ENCODE measurements at regions not wholly inside any gene's neighbourhood (a gene's known extent, or its start where the extent isn't known, plus 50 kb on each side); places are given as distances from the start of the nearest gene placed in this dataset.

DNA sequence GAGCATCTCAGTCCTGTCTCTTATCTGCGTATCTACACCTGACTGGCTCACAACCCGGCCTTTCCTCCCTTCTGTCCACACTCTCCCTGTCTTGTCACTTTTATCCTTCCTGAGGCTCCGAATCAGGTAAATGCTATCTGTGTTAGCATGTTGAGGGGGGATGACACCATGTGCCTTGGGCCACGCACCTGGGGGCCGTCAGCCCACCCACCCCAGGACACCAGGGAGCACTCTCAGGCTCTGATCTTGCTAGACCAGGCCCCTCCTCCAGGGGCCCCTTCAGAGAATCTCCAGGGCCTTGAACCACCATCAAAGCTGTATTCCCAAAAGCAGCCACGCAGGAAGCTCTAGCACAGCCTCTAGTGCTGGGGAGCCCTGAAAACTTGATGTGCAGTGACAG is 278.7 kb upstream of the SHH start:
- DNase-seq = no peak

- no peak for DNase-seq
Observed at GRCh38 chr7:156089222-156089621, 277.0 kb upstream of the SHH start.

DNA sequence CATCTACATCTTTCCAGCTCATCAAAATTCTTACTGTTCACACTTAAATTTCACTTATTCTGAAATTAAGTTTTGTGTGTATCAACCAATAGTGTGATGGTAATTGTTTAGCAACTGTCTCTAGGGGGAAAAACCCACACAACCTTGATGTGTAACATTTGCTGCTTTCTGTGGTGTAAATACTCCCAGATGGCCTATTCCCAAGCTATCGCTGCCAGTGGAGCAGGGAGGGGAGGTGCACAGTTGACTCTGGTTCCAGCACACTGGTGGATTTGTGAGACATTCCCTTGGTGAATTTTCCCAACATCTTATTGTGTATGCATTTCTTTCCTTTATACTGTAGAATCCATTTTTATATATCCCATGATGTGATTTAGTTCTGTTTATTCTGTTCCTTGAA is 275.9 kb upstream of the SHH start:
- DNase-seq = no peak

DNA sequence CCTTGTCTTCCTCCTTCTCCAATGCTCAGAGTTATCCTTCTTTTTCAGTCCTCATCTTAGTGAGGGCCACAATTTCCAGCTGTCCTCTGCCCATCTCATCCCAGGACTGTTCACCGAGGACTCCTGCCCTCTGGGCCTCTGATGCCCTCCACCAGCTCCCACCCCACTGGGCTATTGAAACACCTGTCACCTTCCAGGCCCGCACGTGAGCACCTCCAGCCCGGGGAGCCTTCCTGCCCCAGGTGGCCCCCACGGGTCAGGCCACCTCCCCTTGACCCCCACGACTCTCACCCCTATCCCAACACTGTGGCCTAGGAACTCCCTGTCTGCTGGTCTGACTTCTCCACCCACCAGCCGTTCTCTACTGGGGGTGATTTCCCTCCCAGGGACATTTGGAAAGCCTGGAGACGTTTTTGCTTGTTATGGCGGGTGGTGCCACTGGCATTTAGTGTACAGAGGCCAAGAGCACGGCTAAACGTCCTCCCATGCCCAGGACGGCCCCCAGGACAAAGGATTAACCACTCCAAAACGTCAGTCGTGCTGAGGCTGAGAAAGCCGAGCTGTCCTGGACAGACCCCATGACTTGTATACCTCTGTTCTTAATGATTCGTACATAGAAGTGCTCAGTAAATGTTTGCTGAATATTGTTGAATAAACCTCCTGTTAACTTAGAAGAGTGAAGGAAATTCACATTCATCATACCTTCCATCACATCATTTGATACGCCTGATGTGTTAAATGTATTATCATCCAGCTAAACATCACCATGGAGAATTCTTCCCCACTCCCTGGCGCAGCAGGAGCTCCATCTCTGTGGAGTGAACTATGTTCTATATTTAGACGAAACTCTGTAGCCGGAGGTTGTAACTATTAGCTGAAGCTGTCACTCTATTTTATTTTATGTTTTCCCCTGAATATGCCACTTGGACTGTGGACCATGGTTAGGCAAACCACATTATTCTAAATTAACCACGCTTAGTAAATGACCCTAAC is 270.1 kb upstream of the SHH start:
- no peak for DNase-seq

- no peak for DNase-seq
Observed at GRCh38 chr7:156080596-156080995, 268.3 kb upstream of the SHH start.

GRCh38 chr7:156080046-156080445 is 267.8 kb upstream of the SHH start:
- no peak for DNase-seq

GRCh38 chr7:156079156-156079555 is 266.9 kb upstream of the SHH start:
- no peak for DNase-seq

DNA sequence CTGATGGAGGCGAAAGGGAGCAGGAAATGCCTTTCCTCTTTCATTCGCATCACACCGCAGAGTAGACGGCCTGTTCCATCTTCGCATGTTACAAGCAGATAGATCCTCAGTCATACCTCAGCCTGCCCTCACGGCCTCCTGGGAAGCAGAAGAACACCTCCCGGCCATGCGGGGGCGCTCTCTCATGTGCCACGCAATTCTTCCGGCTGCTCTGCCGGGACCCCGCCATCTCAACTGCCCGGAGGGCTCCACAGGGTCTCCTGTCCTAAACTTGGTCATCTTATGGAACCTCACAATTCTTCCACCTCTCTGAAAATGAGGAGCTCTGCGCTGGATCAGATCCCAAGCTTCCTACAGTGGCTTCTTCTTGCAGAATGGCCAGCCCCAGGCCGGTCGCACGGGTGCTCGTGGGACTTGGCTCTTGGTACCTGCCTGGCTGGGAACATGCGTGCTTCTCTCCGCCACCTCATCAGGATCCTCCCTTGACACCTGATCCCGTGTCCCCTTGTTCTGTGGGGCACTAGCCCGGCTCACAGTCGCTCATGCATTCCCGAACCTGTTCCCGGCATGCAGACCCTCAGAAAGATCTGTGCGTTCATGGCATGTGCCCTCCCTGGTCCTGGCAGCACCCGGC is 262.8 kb upstream of the SHH start:
- no peak for DNase-seq

GRCh38 chr7:156074084-156074483 is 261.8 kb upstream of the SHH start:
- DNase-seq = no peak

DNA sequence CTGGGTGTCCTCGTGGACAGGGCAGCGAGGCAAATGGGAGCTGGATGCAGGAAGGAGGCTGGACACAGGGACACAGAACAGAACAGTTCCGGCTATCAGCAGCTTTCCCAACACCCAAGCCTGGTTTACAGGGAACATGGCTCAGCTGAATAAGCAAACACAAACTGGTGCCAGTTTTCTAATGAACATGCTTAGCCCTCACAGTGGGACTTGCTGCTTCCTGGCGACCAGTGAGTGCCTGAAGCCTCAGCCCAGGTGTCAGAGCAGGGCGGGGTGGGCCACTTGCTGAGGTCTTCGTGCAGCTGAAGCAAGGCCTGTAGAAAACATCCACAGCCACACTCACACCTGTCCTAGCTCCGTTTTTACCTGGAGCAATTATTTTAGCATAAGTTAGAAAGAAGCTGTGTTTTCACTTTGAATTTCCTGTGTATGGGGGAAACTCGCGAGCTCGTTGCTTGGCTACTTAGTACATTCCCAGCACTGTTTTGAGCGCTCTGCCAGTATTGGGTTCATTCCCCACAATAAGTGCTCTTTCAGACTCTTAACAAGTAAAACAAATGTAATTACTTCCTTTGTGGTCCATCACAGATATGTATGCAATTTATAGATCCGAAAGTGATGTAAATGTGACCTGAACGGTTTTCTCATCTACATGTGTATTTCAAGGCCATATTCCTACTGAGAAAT is 261.2 kb upstream of the SHH start:
- no peak for DNase-seq

DNA sequence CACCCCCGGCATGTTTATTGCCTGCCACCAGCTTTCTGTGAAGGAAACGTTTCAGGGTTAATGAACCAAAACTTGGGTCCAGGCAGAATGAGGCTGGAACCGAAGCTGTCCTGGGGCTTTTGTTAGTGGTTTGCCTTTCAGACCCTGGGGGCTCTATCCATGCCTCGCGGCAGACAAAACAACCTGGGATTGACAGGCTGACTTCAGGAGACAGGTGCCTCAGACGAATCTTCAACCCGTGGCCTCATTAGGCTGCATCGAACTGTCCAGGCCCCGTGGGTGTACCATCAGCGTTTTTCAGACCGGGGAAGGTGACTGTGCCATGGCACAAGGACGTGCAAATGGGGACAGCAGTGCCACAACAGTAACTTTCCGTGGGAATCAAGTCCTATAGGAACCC is 259.3 kb upstream of the SHH start:
- no peak for DNase-seq

- DNase-seq = no peak
Observed at GRCh38 chr7:156069891-156070290, 257.6 kb upstream of the SHH start.

DNA sequence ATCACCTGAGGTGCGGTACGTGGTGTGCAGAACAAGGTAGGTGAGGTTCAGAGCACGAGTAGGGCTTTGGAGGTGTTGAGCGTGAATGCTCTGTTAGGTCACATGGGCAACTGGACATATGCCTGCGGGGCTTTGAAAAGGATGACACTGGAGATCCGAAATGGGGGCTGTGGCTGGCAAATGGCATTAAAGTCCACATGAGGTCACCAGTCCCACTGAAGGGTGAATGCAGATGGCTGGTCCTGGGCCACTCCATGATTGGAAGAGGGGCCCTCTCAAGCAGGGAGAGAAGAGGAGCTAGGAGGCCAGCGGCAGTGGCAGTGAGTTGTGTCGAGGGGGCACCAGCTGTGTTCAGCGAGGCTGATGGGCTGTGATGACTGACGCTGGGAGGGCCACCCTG is 254.9 kb upstream of the SHH start:
- DNase-seq = no peak

DNA sequence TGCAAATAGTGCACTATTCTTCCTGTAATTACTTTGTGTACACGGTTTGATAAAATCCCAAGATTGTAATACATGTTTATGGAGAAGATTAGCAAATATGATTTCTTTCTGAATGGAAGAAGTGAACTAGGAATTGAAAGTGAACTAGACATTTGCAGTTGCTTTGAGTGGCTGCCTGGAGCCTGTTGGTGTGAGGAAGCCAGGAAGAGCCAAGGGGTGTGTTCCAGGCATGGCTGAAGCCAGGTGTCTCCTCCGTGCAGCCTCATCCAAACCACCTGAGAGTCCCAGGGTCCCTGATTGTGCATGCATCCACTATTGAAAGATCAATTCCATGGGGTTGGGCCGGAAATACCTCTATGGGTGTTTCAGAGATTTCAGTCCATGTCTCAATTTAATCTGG is 253.1 kb upstream of the SHH start:
- DNase-seq = no peak

DNA sequence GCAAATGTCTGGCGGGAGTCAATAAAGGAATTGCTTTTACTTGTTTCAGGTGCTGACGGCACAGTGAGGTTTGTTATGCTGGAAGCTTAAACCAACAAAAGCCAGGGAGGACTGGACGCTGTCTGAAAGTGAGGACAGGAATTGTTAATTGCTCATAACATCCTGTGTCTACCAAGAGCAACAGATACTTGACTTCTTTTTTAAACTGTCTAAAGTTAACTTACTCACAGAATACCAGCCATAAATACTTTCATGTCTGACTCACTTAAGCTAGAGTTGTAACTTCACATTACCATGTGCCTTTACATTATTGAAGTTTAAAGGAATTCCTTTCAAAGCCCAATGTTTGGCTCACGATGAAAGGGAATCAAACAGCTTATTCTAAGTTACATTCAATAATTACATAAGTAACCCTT is 252.7 kb upstream of the SHH start:
- no peak for DNase-seq

GRCh38 chr7:156063241-156063810 is 251.1 kb upstream of the SHH start:
- no peak for DNase-seq

- DNase-seq = no peak
Observed at GRCh38 chr7:156062286-156062685, 250.0 kb upstream of the SHH start.

- DNase-seq = no peak
Observed at GRCh38 chr7:156061689-156062255, 249.5 kb upstream of the SHH start.

- DNase-seq = no peak
Observed at GRCh38 chr7:156060925-156061324, 248.7 kb upstream of the SHH start.

DNA sequence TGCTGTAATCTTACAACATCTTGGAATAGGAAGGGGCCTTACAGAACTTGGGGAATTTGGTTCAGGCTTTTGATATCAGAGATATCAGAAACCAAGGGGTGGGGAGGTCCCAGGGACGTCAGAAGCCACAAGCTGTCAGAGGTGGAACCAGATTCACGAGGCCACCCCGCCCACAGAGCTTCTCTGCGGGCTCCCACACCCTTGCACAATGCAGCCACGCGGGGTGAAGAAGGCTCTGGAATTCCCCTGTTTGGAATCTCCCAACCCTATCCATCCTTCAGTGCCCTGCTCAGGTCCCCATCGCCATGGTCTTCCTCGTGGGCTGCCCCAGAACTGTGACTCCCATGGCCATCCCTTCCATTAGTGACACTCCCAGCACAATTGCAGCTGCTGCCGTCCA is 247.1 kb upstream of the SHH start:
- DNase-seq = no peak

- DNase-seq = no peak
Observed at GRCh38 chr7:156058248-156058647, 246.0 kb upstream of the SHH start.

DNA sequence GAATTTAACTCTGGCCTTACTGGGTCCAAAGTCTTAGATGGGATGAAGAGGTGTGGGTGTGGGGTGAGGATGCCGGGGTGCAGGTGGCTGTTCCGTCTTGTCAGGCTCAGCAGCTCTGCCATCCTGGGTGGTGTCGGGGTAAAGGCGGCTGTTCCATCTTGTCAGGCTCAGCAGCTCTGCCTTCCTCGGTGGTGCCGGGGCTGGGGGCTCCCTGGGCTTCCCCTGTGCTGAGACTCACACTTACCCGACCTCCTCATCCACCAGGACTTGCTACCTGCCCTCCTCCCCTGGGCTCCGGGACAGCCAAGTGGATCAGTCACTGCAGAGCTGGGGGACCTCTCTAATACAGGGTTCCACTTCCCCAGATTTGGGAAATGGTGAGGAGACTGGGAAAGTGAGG is 244.3 kb upstream of the SHH start:
- no peak for DNase-seq

DNA sequence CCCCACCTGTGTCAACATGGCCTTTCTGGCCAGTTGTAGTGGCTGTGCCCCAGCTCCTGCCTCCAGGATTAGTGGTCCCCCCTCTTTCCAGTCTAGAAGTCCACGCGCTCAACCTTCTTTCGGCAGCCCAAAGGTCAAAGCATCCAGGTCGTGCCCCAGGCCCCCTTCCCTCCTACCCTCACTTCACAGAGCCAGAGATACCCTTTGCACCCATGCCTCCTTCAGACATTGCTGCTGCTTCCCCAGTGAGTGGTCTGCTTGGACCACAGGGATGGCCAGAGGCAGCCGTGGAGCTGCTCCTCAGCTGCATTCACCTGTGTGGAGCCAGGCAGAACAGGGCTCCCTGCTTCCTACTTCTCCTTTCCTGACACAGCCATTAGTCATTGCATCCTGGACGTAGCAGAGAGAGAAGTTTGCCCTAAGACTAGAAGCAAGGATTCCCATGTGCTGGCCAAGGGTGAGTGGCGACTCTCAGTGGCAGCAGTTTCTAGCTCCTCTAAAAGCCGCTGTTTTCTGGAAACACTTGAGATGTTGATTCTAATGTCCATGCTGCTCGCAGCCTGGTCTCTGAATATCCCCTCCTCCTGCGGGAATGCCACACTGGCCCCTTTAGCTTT is 243.1 kb upstream of the SHH start:
- DNase-seq = no peak
